ENCODE measurements at regions not wholly inside any gene's neighbourhood (a gene's known extent, or its start where the extent isn't known, plus 50 kb on each side); places are given as distances from the start of the nearest gene placed in this dataset.

- Histone ChIP-seq H3K27me3 (no peaks in the 10 kb centered on the region), H3K27ac (no peak overlapping the region), H3K4me1 (no peaks in the 10 kb centered on the region), H3K4me3 (no peak overlapping the region), H3K9me3 (no peaks in the 10 kb centered on the region), H3K36me3 (no peaks in the 10 kb centered on the region)
- DNase-seq (no peak), ATAC-seq (ENCODE audit: low FRiP score in 2 of 2) (no peak)
- TF ChIP-seq EP300 (IDR thresholded peaks at IDR 0.05): no peak
- TF ChIP-seq POLR2A (IDR thresholded peaks at IDR 0.05): no peak
- TF ChIP-seq CTCF (IDR thresholded peaks at IDR 0.05): no peak
- no peak for TF ChIP-seq POLR2AphosphoS5 (IDR thresholded peaks at IDR 0.05)
- 90 to 100% methylated on average over 1 of the region's 1 CpG for WGBS, 2 donors
Observed at GRCh38 chr10:108049668-108050067, 885.2 kb upstream of the SORCS1 start.

- no peak for ATAC-seq (ENCODE audit: low FRiP score in 2 of 2)
- no peak overlapping the region for H3K27ac ChIP-seq
- no peaks in the 10 kb centered on the region for H3K27me3 ChIP-seq
- H3K4me1 ChIP-seq: no peaks in the 10 kb centered on the region
- H3K36me3 ChIP-seq: no peaks in the 10 kb centered on the region
- H3K4me3 ChIP-seq: no peak overlapping the region
- 88 to 97% methylated on average over 2 of the region's 2 CpGs for WGBS, 2 donors
- H3K9me3 ChIP-seq: no peaks in the 10 kb centered on the region
- DNase-seq: no peak
- TF ChIP-seq EP300 (IDR thresholded peaks at IDR 0.05): no peak
- no peak for TF ChIP-seq CTCF (IDR thresholded peaks at IDR 0.05)
- TF ChIP-seq POLR2A (IDR thresholded peaks at IDR 0.05): no peak
- no peak for TF ChIP-seq POLR2AphosphoS5 (IDR thresholded peaks at IDR 0.05)
Observed at GRCh38 chr10:108048898-108049297, 884.4 kb upstream of the SORCS1 start.

GRCh38 chr10:108039821-108040584 lies 875.5 kb upstream of the SORCS1 start:
- H3K9me3 ChIP-seq: no peaks in the 10 kb centered on the region
- ATAC-seq (ENCODE audit: low FRiP score in 2 of 2): no peak
- WGBS, 2 donors: 83% methylated on average over 8 of the region's 8 CpGs
- no peak overlapping the region for H3K4me3 ChIP-seq
- H3K27me3 ChIP-seq: no peaks in the 10 kb centered on the region
- no peak overlapping the region for H3K27ac ChIP-seq
- no peak for DNase-seq
- no peaks in the 10 kb centered on the region for H3K36me3 ChIP-seq
- TF ChIP-seq CTCF (IDR thresholded peaks at IDR 0.05) (no peak), POLR2AphosphoS5 (IDR thresholded peaks at IDR 0.05) (no peak), POLR2A (IDR thresholded peaks at IDR 0.05) (no peak)
- no peaks in the 10 kb centered on the region for H3K4me1 ChIP-seq

GRCh38 chr10:108037061-108037460 lies 872.6 kb upstream of the SORCS1 start:
- Histone ChIP-seq H3K4me1 (no peaks in the 10 kb centered on the region), H3K4me3 (no peak overlapping the region), H3K27ac (no peak overlapping the region), H3K27me3 (no peaks in the 10 kb centered on the region), H3K9me3 (no peaks in the 10 kb centered on the region), H3K36me3 (no peaks in the 10 kb centered on the region)
- DNase-seq (no peak), ATAC-seq (ENCODE audit: low FRiP score in 2 of 2) (no peak)
- TF ChIP-seq POLR2AphosphoS5 (IDR thresholded peaks at IDR 0.05) (no peak), POLR2A (IDR thresholded peaks at IDR 0.05) (no peak), CTCF (IDR thresholded peaks at IDR 0.05) (no peak), EP300 (IDR thresholded peaks at IDR 0.05) (no peak)

- Histone ChIP-seq H3K27me3 (no peaks in the 10 kb centered on the region), H3K4me3 (no peak overlapping the region), H3K9me3 (no peaks in the 10 kb centered on the region), H3K36me3 (no peaks in the 10 kb centered on the region), H3K4me1 (no peaks in the 10 kb centered on the region), H3K27ac (no peak overlapping the region)
- DNase-seq: no peak
- no peak for ATAC-seq (ENCODE audit: low FRiP score in 2 of 2)
- TF ChIP-seq POLR2AphosphoS5 (IDR thresholded peaks at IDR 0.05): no peak
- TF ChIP-seq EP300 (IDR thresholded peaks at IDR 0.05): no peak
- 69 to 75% methylated on average over 1 of the region's 1 CpG for WGBS, 2 donors
Observed at GRCh38 chr10:108036265-108036664, 871.8 kb upstream of the SORCS1 start.

Data from upper lobe of left lung (tissue), 6 donors.